HG02885 (cell line): ENCODE measurements at regions not wholly inside any gene's neighbourhood (a gene's known extent, or its start where the extent isn't known, plus 50 kb on each side); places are given as distances from the start of the nearest gene placed in this dataset.

Experiments used
- ATAC-seq: cut with Tn5 transposase; IDR thresholded peaks from one replicate; pipeline ENCODE4 v1.9.1; 2021; ENCODE audit warnings: mild to moderate bottlenecking; ENCODE audit not compliant: unreplicated experiment, poor library complexity

GRCh38 chr17:37801171-37801570 lies 56.3 kb upstream of the HNF1B start:
- no peak for ATAC-seq

- ATAC-seq: no peak
These were observed 52.3 kb upstream of the HNF1B start for GRCh38 chr17:37797206-37797605.

- ATAC-seq: no peak
These were observed 51.2 kb upstream of the HNF1B start for GRCh38 chr17:37796076-37796475.
